Esophagus squamous epithelium (tissue), 4 donors: ENCODE measurements at regions not wholly inside any gene's neighbourhood (a gene's known extent, or its start where the extent isn't known, plus 50 kb on each side); places are given as distances from the start of the nearest gene placed in this dataset.

Experiments used
- CTCF ChIP-seq, 6 experiments: fragments of 450-650 bp in 4 of 6; fragments of 200-600 bp in 2 of 6; sonication (generic) in 2 of 6; IDR thresholded peaks; one replicate each; pipeline ENCODE4 v1.5.1; 2016 to 2019; ENCODE audit warnings: antibody characterized with exemption in 6 of 6, mild to moderate bottlenecking in 4 of 6, moderate library complexity in 4 of 6
- POLR2A ChIP-seq, 4 donors: fragments of 450-650 bp; IDR thresholded peaks; one replicate each; pipeline ENCODE4 v1.6.1; 2017; ENCODE audit warnings: antibody characterized with exemption in 4 of 4, mild to moderate bottlenecking in 4 of 4, moderate library complexity in 3 of 4

DNA sequence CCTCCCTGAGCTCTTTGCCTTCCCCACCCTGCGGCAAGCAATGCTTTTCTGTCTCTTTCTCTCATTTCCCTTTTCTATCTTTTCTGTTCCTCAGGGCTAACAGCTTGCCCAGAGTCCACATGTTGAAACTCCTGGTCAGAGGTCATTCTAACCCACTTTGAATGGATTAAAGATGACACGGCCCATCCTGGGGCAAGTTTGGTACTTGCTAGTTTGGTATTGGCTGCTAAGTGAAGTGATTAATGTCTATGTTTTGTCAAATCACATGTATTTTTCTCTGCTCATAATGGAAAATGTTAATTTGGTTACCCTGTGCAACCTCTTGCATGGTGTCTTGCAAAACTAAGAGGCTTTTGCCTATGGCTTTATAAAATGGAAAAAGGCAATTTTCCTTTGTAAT, 960.2 kb downstream of the CNTNAP5 start:
- no peak for TF ChIP-seq CTCF (IDR thresholded peaks at IDR 0.05)
- no peak for TF ChIP-seq POLR2A (IDR thresholded peaks at IDR 0.05)
